NB4 (cell line): ENCODE measurements at regions not wholly inside any gene's neighbourhood (a gene's known extent, or its start where the extent isn't known, plus 50 kb on each side); places are given as distances from the start of the nearest gene placed in this dataset.

ENCODE experiments used
- CTCF ChIP-seq: IDR thresholded peaks from one replicate; pipeline ENCODE4 v1.5.1; 2012; ENCODE audit warnings: low read depth, low read length
- MAX ChIP-seq: IDR thresholded peaks from 2 replicates; pipeline ENCODE4 v1.6.1; 2011; ENCODE audit warnings: low read depth, low read length
- POLR2A ChIP-seq: IDR thresholded peaks from 2 replicates; pipeline ENCODE4 v1.6.1; 2011; ENCODE audit warnings: mild to moderate bottlenecking; ENCODE audit not compliant: insufficient read length; ENCODE audit errors: extremely low read depth

- TF ChIP-seq CTCF (no peak), POLR2A (no peak), MAX (no peak)
Measured at GRCh38 chr16:77496934-77497333, 62.1 kb upstream of the ADAMTS18 start.
